Activated T-cell treated with anti-CD3 and anti-CD28 coated beads, Interleukin-2, amount 50 U/mL, for 4 hours (primary cell): ENCODE measurements at regions not wholly inside any gene's neighbourhood (a gene's known extent, or its start where the extent isn't known, plus 50 kb on each side); places are given as distances from the start of the nearest gene placed in this dataset.

Source experiments
- ATAC-seq, 2 donors: fragments of 200-7000 bp; cut with Tn5 transposase; one replicate each; pipeline ENCODE4 v1.10.0; 2021
- DNase-seq: peaks from one replicate; pipeline ENCODE4 v3.0.0-alpha.2; 2020
- H3K27me3 Mint-ChIP-seq: one replicate; pipeline ENCODE4 v1.8.0; 2021; ENCODE audit warnings: low read depth, mixed read lengths
- H3K36me3 Mint-ChIP-seq: one replicate; pipeline ENCODE4 v1.8.0; 2022; ENCODE audit warnings: mixed read lengths; ENCODE audit not compliant: insufficient read depth
- H3K4me1 Mint-ChIP-seq: one replicate; pipeline ENCODE4 v1.8.0; 2021; ENCODE audit warnings: low read depth, mixed read lengths
- H3K4me3 Mint-ChIP-seq: one replicate; pipeline ENCODE4 v1.8.0; 2021; ENCODE audit warnings: mild to moderate bottlenecking, moderate library complexity, mixed read lengths
- H3K9me3 Mint-ChIP-seq: one replicate; pipeline ENCODE4 v1.8.0; 2021; ENCODE audit warnings: mixed read lengths

GRCh38 chr4:96879527-96879926, 1039.6 kb downstream of the PDHA2 start:
- ATAC-seq (no peak), DNase-seq (no peak)
- no peak overlapping the region for H3K4me3 Mint-ChIP-seq
- peaks cover 13% of the 10 kb centered on the region for H3K9me3 Mint-ChIP-seq
- H3K4me1 Mint-ChIP-seq = no peaks in the 10 kb centered on the region
- no peaks in the 10 kb centered on the region for H3K36me3 Mint-ChIP-seq
- no peaks in the 10 kb centered on the region for H3K27me3 Mint-ChIP-seq

- Mint-ChIP-seq H3K27me3 (no peaks in the 10 kb centered on the region), H3K4me3 (no peak overlapping the region), H3K36me3 (no peaks in the 10 kb centered on the region), H3K4me1 (no peaks in the 10 kb centered on the region), H3K9me3 (peaks cover 15% of the 10 kb centered on the region)
- no peak for ATAC-seq
- DNase-seq = no peak
Measured at GRCh38 chr4:96887857-96888256, 1048.0 kb downstream of the PDHA2 start.

- Mint-ChIP-seq H3K9me3 (peaks cover 28% of the 10 kb centered on the region), H3K4me3 (no peak overlapping the region), H3K4me1 (no peaks in the 10 kb centered on the region), H3K27me3 (no peaks in the 10 kb centered on the region), H3K36me3 (no peaks in the 10 kb centered on the region)
- no peak for DNase-seq
- ATAC-seq = no peak
Measured at GRCh38 chr4:96894621-96895020, 1054.7 kb downstream of the PDHA2 start.

GRCh38 chr4:96895826-96896225, 1055.9 kb downstream of the PDHA2 start:
- Mint-ChIP-seq H3K4me3 (no peak overlapping the region), H3K4me1 (no peaks in the 10 kb centered on the region), H3K36me3 (no peaks in the 10 kb centered on the region), H3K9me3 (peaks cover 23% of the 10 kb centered on the region), H3K27me3 (no peaks in the 10 kb centered on the region)
- ATAC-seq (no peak), DNase-seq (no peak)

GRCh38 chr4:96912716-96913115, 1072.8 kb downstream of the PDHA2 start:
- DNase-seq (no peak), ATAC-seq (no peak)
- no peaks in the 10 kb centered on the region for H3K4me1 Mint-ChIP-seq
- H3K9me3 Mint-ChIP-seq = no peaks in the 10 kb centered on the region
- no peaks in the 10 kb centered on the region for H3K27me3 Mint-ChIP-seq
- H3K4me3 Mint-ChIP-seq = no peak overlapping the region
- no peaks in the 10 kb centered on the region for H3K36me3 Mint-ChIP-seq

GRCh38 chr4:96913441-96914080, 1073.7 kb downstream of the PDHA2 start:
- Mint-ChIP-seq H3K4me3 (no peak overlapping the region), H3K4me1 (no peaks in the 10 kb centered on the region), H3K36me3 (no peaks in the 10 kb centered on the region), H3K9me3 (peaks cover 3% of the 10 kb centered on the region), H3K27me3 (no peaks in the 10 kb centered on the region)
- no peak for ATAC-seq
- DNase-seq = no peak

- Mint-ChIP-seq H3K4me1 (no peaks in the 10 kb centered on the region), H3K9me3 (peaks cover 18% of the 10 kb centered on the region), H3K36me3 (no peaks in the 10 kb centered on the region), H3K27me3 (no peaks in the 10 kb centered on the region), H3K4me3 (no peak overlapping the region)
- DNase-seq (no peak), ATAC-seq (no peak)
Measured at GRCh38 chr4:96916711-96917110, 1076.8 kb downstream of the PDHA2 start.

GRCh38 chr4:96936886-96937285, 1097.0 kb downstream of the PDHA2 start:
- Mint-ChIP-seq H3K36me3 (no peaks in the 10 kb centered on the region), H3K4me3 (no peak overlapping the region), H3K27me3 (no peaks in the 10 kb centered on the region), H3K4me1 (no peaks in the 10 kb centered on the region), H3K9me3 (peaks cover 8% of the 10 kb centered on the region)
- ATAC-seq = no peak
- no peak for DNase-seq

GRCh38 chr4:96946552-96946951, 1106.7 kb downstream of the PDHA2 start:
- H3K36me3 Mint-ChIP-seq = no peaks in the 10 kb centered on the region
- H3K9me3 Mint-ChIP-seq = peaks cover 3% of the 10 kb centered on the region
- H3K4me3 Mint-ChIP-seq = no peak overlapping the region
- no peak for DNase-seq
- ATAC-seq = no peak
- H3K27me3 Mint-ChIP-seq = no peaks in the 10 kb centered on the region
- no peaks in the 10 kb centered on the region for H3K4me1 Mint-ChIP-seq

GRCh38 chr4:96952610-96953009, 1112.7 kb downstream of the PDHA2 start:
- Mint-ChIP-seq H3K27me3 (no peaks in the 10 kb centered on the region), H3K36me3 (no peaks in the 10 kb centered on the region), H3K4me3 (no peak overlapping the region), H3K4me1 (no peaks in the 10 kb centered on the region), H3K9me3 (no peaks in the 10 kb centered on the region)
- DNase-seq (no peak), ATAC-seq (no peak)

- H3K9me3 Mint-ChIP-seq = no peaks in the 10 kb centered on the region
- DNase-seq (no peak), ATAC-seq (no peak)
- H3K4me3 Mint-ChIP-seq = no peak overlapping the region
- no peaks in the 10 kb centered on the region for H3K36me3 Mint-ChIP-seq
- no peaks in the 10 kb centered on the region for H3K4me1 Mint-ChIP-seq
- H3K27me3 Mint-ChIP-seq = no peaks in the 10 kb centered on the region
Measured at GRCh38 chr4:96955226-96955625, 1115.3 kb downstream of the PDHA2 start.

- ATAC-seq (no peak), DNase-seq (no peak)
- H3K4me3 Mint-ChIP-seq = no peak overlapping the region
- H3K9me3 Mint-ChIP-seq = no peaks in the 10 kb centered on the region
- H3K27me3 Mint-ChIP-seq = no peaks in the 10 kb centered on the region
- no peaks in the 10 kb centered on the region for H3K36me3 Mint-ChIP-seq
- no peaks in the 10 kb centered on the region for H3K4me1 Mint-ChIP-seq
Measured at GRCh38 chr4:96955691-96956090, 1115.8 kb downstream of the PDHA2 start.

GRCh38 chr4:96969455-96969854, 1129.6 kb downstream of the PDHA2 start:
- ATAC-seq (no peak), DNase-seq (no peak)
- Mint-ChIP-seq H3K27me3 (no peaks in the 10 kb centered on the region), H3K4me3 (no peak overlapping the region), H3K9me3 (peaks cover 8% of the 10 kb centered on the region), H3K4me1 (no peaks in the 10 kb centered on the region), H3K36me3 (no peaks in the 10 kb centered on the region)

- Mint-ChIP-seq H3K4me3 (no peak overlapping the region), H3K27me3 (no peaks in the 10 kb centered on the region), H3K9me3 (peaks cover 5% of the 10 kb centered on the region), H3K36me3 (no peaks in the 10 kb centered on the region), H3K4me1 (no peaks in the 10 kb centered on the region)
- DNase-seq (no peak), ATAC-seq (no peak)
Measured at GRCh38 chr4:96972920-96973319, 1133.0 kb downstream of the PDHA2 start.

GRCh38 chr4:96974295-96974694, 1134.4 kb downstream of the PDHA2 start:
- Mint-ChIP-seq H3K9me3 (peaks cover 5% of the 10 kb centered on the region), H3K27me3 (no peaks in the 10 kb centered on the region), H3K4me1 (no peaks in the 10 kb centered on the region), H3K4me3 (no peak overlapping the region), H3K36me3 (no peaks in the 10 kb centered on the region)
- ATAC-seq (no peak), DNase-seq (no peak)

- ATAC-seq (no peak), DNase-seq (no peak)
- Mint-ChIP-seq H3K27me3 (no peaks in the 10 kb centered on the region), H3K4me3 (no peak overlapping the region), H3K4me1 (no peaks in the 10 kb centered on the region), H3K36me3 (no peaks in the 10 kb centered on the region), H3K9me3 (peaks cover 10% of the 10 kb centered on the region)
Measured at GRCh38 chr4:96983830-96984229, 1143.9 kb downstream of the PDHA2 start.
